GM12892 (cell line): ENCODE measurements at regions not wholly inside any gene's neighbourhood (a gene's known extent, or its start where the extent isn't known, plus 50 kb on each side); places are given as distances from the start of the nearest gene placed in this dataset.

Experiments used
- POLR2AphosphoS5 ChIP-seq: IDR thresholded peaks from 2 replicates; pipeline ENCODE4 v1.6.1; 2011; ENCODE audit warnings: low read depth, low read length, control low read depth
- TAF1 ChIP-seq: IDR thresholded peaks from 2 replicates; pipeline ENCODE4 v1.6.1; 2011; ENCODE audit warnings: low read depth, mild to moderate bottlenecking, control low read depth, low read length, borderline replicate concordance

GRCh38 chr22:49307870-49308269 lies 519.8 kb downstream of the BRD1 start:
- TF ChIP-seq POLR2AphosphoS5, result no peak
- no peak for TF ChIP-seq TAF1
